Tibial nerve (tissue), 3 donors: ENCODE measurements at regions not wholly inside any gene's neighbourhood (a gene's known extent, or its start where the extent isn't known, plus 50 kb on each side); places are given as distances from the start of the nearest gene placed in this dataset.

Experiments
- CTCF ChIP-seq, 5 experiments: fragments of 200-600 bp in 3 of 5; fragments of 450-650 bp in 2 of 5; sonication (generic) in 3 of 5; IDR thresholded peaks; one replicate each; pipeline ENCODE4 v1.5.1; 2016 to 2019; ENCODE audit warnings: antibody characterized with exemption in 5 of 5, mild to moderate bottlenecking in 3 of 5, moderate library complexity in 2 of 5
- POLR2A ChIP-seq, 2 donors: fragments of 450-650 bp; IDR thresholded peaks; one replicate each; pipeline ENCODE4 v1.6.1; 2017; ENCODE audit warnings: antibody characterized with exemption in 2 of 2, mild to moderate bottlenecking in 2 of 2, moderate library complexity in 2 of 2

- TF ChIP-seq POLR2A (IDR thresholded peaks at IDR 0.05) (no peak), CTCF (IDR thresholded peaks at IDR 0.05) (no peak)
Measured at GRCh38 chr5:98663521-98663920, 109.9 kb upstream of the RGMB start.
